Endodermal cell (in vitro differentiated cells): ENCODE measurements at regions not wholly inside any gene's neighbourhood (a gene's known extent, or its start where the extent isn't known, plus 50 kb on each side); places are given as distances from the start of the nearest gene placed in this dataset.

Source experiments
- DNase-seq: peaks from one replicate; pipeline ENCODE4 v3.0.0-alpha.2; 2017
- H3K27ac ChIP-seq: 2 replicates; pipeline ENCODE4 v1.5.1; 2013; ENCODE audit warnings: mild to moderate bottlenecking, low read depth, low read length, moderate library complexity
- H3K27me3 ChIP-seq: 2 replicates; pipeline ENCODE4 v1.6.1; 2013; ENCODE audit warnings: mild to moderate bottlenecking, low read length, moderate library complexity; ENCODE audit not compliant: insufficient read depth, control insufficient read depth, poor library complexity, severe bottlenecking
- H3K36me3 ChIP-seq: 2 replicates; pipeline ENCODE4 v1.7.0; 2013; ENCODE audit warnings: mild to moderate bottlenecking, low read length, moderate library complexity; ENCODE audit not compliant: control insufficient read depth, insufficient read depth
- H3K4me1 ChIP-seq: one replicate; pipeline ENCODE4 v1.7.0; 2013; ENCODE audit warnings: low read length; ENCODE audit not compliant: control insufficient read depth, insufficient read depth
- H3K4me3 ChIP-seq: 2 replicates; pipeline ENCODE4 v1.5.1; 2013; ENCODE audit warnings: mild to moderate bottlenecking, low read length, moderate library complexity
- H3K9ac ChIP-seq: 2 replicates; pipeline ENCODE4 v1.6.1; 2013; ENCODE audit warnings: mild to moderate bottlenecking, low read length, moderate library complexity; ENCODE audit not compliant: poor library complexity, severe bottlenecking; ENCODE audit errors: extremely low read depth
- H3K9me3 ChIP-seq: 2 replicates; pipeline ENCODE4 v1.6.1; 2013; ENCODE audit warnings: mild to moderate bottlenecking, low read length, moderate library complexity; ENCODE audit not compliant: control insufficient read depth
- H3K27ac Mint-ChIP-seq: 2 replicates; pipeline ENCODE4 v1.8.0; 2020; ENCODE audit warnings: mixed read lengths
- H3K27me3 Mint-ChIP-seq: 2 replicates; pipeline ENCODE4 v1.8.0; 2021; ENCODE audit warnings: mild to moderate bottlenecking, mixed read lengths; ENCODE audit not compliant: insufficient read depth
- H3K36me3 Mint-ChIP-seq: 2 replicates; pipeline ENCODE4 v1.8.0; 2020; ENCODE audit warnings: low read depth, mixed read lengths
- H3K4me1 Mint-ChIP-seq: 2 replicates; pipeline ENCODE4 v1.8.0; 2020; ENCODE audit warnings: mixed read lengths
- H3K4me3 Mint-ChIP-seq: 2 replicates; pipeline ENCODE4 v1.8.0; 2020; ENCODE audit warnings: mild to moderate bottlenecking, moderate library complexity, mixed read lengths
- H3K9me3 Mint-ChIP-seq: 2 replicates; pipeline ENCODE4 v1.8.0; 2020; ENCODE audit warnings: mild to moderate bottlenecking, mixed read lengths
- WGBS, 2 experiments: methylation state at CpG; one replicate each; pipeline versions ENCODE4 v1.1.5 to v1.1.7; 2013; ENCODE audit warnings: missing lambda C conversion rate in 2 of 2, mixed read lengths in 1 of 2; ENCODE audit not compliant: insufficient coverage in 1 of 2, insufficient read length in 1 of 2; 5-methylcytosine and 5-hydroxymethylcytosine counted together
- TF ChIP-seq, protein P1 (sequence below): fragments of 200-600 bp; sonication (generic); conservative IDR thresholded peaks from 2 replicates; pipeline ENCODE4 v1.5.0; 2021; ENCODE audit warnings: antibody characterized with exemption, mild to moderate bottlenecking

DNA sequence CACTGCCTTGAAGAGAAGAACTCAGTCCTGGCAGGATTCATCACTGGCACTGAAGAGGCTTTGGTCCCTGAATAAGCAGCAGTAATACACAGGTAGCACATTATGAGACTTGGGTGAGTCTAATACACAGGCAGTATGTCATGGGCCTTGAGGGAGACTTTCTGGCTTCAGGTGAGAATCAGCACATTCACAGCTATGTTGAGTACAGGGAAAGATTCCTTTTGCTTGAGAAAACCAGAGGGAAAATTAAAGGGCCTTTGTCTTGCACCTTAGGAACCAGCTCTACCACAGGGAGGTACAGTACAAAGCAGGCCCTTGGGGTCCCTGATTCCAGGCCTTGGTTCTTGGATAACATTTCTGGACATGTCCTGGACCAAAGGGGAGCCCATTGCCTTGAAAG, 484.6 kb downstream of the RFC3 start:
- Mint-ChIP-seq H3K27me3 (no peaks in the 10 kb centered on the region), H3K4me1 (peaks cover 14% of the 10 kb centered on the region), H3K9me3 (no peaks in the 10 kb centered on the region), H3K36me3 (no peaks in the 10 kb centered on the region), H3K4me3 (no peak overlapping the region), H3K27ac (no peak overlapping the region)
- H3K36me3 ChIP-seq, result no peaks in the 10 kb centered on the region
- no peaks in the 10 kb centered on the region for H3K4me1 ChIP-seq
- no peak for DNase-seq
- H3K27me3 ChIP-seq, result no peaks in the 10 kb centered on the region
- no peak overlapping the region for H3K27ac ChIP-seq
- no peak overlapping the region for H3K4me3 ChIP-seq
- no peaks in the 10 kb centered on the region for H3K9me3 ChIP-seq
- TF ChIP-seq, protein P1, sequence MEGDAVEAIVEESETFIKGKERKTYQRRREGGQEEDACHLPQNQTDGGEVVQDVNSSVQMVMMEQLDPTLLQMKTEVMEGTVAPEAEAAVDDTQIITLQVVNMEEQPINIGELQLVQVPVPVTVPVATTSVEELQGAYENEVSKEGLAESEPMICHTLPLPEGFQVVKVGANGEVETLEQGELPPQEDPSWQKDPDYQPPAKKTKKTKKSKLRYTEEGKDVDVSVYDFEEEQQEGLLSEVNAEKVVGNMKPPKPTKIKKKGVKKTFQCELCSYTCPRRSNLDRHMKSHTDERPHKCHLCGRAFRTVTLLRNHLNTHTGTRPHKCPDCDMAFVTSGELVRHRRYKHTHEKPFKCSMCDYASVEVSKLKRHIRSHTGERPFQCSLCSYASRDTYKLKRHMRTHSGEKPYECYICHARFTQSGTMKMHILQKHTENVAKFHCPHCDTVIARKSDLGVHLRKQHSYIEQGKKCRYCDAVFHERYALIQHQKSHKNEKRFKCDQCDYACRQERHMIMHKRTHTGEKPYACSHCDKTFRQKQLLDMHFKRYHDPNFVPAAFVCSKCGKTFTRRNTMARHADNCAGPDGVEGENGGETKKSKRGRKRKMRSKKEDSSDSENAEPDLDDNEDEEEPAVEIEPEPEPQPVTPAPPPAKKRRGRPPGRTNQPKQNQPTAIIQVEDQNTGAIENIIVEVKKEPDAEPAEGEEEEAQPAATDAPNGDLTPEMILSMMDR, result no peak
- no peak overlapping the region for H3K9ac ChIP-seq

DNA sequence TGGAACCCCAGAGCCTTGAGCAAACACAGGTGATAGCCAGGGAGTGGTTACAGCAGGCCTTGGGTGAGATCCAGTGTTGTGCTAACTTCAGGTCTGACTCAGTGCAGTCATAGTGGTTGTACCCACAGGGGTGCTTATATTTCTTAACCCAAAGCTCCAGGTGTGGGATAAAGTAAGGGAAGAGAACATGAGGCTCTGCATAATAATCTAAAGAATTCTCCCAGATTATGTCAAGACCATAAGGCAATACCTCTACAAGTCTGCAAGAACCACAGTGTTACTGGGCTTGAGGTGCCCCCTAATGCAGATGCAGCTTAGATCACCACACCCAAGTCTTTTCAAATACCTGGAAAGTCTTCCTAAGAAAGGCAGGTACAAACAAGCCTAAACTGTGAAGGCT, 485.4 kb downstream of the RFC3 start:
- H3K9me3 ChIP-seq, result no peaks in the 10 kb centered on the region
- Mint-ChIP-seq H3K27me3 (no peaks in the 10 kb centered on the region), H3K9me3 (no peaks in the 10 kb centered on the region), H3K27ac (no peak overlapping the region), H3K4me1 (peaks cover 14% of the 10 kb centered on the region), H3K36me3 (no peaks in the 10 kb centered on the region), H3K4me3 (no peak overlapping the region)
- no peaks in the 10 kb centered on the region for H3K4me1 ChIP-seq
- H3K27me3 ChIP-seq, result no peaks in the 10 kb centered on the region
- H3K9ac ChIP-seq, result no peak overlapping the region
- H3K27ac ChIP-seq, result no peak overlapping the region
- TF ChIP-seq, protein P1, result no peak
- H3K36me3 ChIP-seq, result no peaks in the 10 kb centered on the region
- no peak for DNase-seq
- no peak overlapping the region for H3K4me3 ChIP-seq

DNA sequence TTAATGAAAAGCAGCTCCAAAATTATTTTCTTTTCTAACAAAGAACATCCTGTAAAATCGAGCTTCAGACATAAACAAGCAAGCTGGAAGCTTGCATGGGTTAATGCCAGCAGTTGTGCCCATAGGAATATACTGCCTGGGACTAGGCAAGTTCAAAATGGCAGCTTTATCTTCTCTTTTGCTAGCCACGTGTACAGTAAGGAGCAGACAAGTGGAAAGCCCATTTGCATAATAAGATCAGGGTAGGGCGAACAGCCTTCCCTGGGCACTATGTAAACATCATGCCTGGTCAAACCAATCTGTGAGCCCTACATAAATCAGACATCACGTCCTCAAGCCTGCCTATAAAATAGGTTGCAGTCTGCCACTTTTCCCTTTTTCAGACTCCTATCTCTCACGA, 489.7 kb downstream of the RFC3 start:
- 91 to 94% methylated on average over 5 of the region's 5 CpGs for WGBS, 2 experiments
- no peak for DNase-seq
- no peaks in the 10 kb centered on the region for H3K27me3 Mint-ChIP-seq
- no peak overlapping the region for H3K4me3 ChIP-seq
- H3K9me3 ChIP-seq, result no peaks in the 10 kb centered on the region
- no peak overlapping the region for H3K9ac ChIP-seq
- peaks cover 9% of the 10 kb centered on the region for H3K4me1 Mint-ChIP-seq
- H3K27ac ChIP-seq, result no peak overlapping the region
- no peaks in the 10 kb centered on the region for H3K9me3 Mint-ChIP-seq
- H3K27me3 ChIP-seq, result no peaks in the 10 kb centered on the region
- TF ChIP-seq, protein P1, result no peak
- H3K27ac Mint-ChIP-seq, result no peak overlapping the region
- no peaks in the 10 kb centered on the region for H3K36me3 ChIP-seq
- H3K4me3 Mint-ChIP-seq, result no peak overlapping the region
- no peaks in the 10 kb centered on the region for H3K4me1 ChIP-seq
- H3K36me3 Mint-ChIP-seq, result no peaks in the 10 kb centered on the region
